ENCODE measurements at regions not wholly inside any gene's neighbourhood (a gene's known extent, or its start where the extent isn't known, plus 50 kb on each side); places are given as distances from the start of the nearest gene placed in this dataset.
"Not testable (repeated sequence)": the region's sequence is repeated elsewhere in the genome, so short reads cannot be mapped to it uniquely, and the experiment has no call there.

DNA sequence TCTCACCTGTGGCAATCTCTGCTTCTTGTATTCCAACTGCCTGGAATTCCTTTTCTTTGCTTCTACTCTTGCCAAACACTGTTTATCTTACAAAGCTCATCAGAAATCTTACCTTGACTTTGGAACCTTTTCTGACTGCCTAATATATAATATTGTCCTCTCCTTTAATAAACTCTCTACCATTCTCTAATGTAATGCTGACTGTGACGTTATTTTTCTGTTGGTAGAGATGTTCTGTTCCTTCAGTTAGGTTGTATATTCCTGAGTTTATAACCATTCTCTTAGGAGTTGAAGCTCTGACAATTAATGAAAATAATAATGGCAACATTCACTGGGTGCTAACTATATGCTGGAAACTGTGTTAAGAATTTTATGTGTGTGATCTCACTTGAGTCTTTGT, 188.8 kb upstream of the ATP10B start:
- TF ChIP-seq POLR2A (IDR thresholded peaks at IDR 0.05; ENCODE audit: low read length) (no peak), GATA1 (IDR thresholded peaks at IDR 0.05; ENCODE audit: low read depth, low read length) (no peak)
- DNase-seq = no peak

DNA sequence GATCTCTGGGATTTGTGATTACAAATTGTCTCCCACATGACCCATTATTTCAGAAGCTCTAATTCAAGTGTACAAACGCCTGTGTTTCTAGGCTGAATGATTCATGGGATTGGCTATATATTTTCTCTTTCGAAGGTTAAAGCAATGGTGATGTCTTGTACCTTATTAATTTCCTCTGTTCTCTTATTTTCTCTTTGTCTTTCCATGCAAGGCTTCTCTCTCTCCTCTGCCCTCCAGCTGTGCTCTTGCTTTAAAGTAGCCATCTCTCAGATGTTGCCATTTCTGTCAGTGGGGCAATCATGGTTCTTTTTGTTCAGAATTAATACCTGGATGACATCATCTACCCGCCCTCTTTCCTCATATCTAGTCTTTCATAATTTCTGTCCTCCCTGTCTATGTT, 184.3 kb upstream of the ATP10B start:
- TF ChIP-seq GATA1 (IDR thresholded peaks at IDR 0.05; ENCODE audit: low read depth, low read length) = no peak
- no peak for TF ChIP-seq POLR2A (IDR thresholded peaks at IDR 0.05; ENCODE audit: low read length)
- no peak for DNase-seq

DNA sequence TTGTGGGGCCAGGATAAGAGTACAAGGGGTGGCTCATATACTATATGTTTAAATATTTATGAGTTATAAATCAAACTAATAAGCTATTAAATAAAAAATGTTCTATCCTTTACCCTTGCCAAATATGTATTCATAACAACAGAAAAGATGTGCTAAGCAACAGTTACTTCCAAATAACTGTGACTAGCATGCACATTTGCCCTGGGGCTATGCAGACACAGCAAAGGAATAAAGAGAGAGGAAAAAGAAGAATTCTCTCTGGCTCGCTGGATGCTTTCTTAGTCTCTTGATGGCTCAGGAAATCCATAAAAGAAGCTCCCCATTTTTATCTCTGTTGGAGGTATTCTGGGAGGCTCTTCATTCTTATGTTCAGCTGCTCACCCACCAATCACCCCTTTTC, 182.4 kb upstream of the ATP10B start:
- DNase-seq = no peak
- no peak for TF ChIP-seq POLR2A (IDR thresholded peaks at IDR 0.05; ENCODE audit: low read length)
- no peak for TF ChIP-seq GATA1 (IDR thresholded peaks at IDR 0.05; ENCODE audit: low read depth, low read length)

GRCh38 chr5:161030229-161030628, 178.2 kb upstream of the ATP10B start:
- DNase-seq = no peak
- no peak for TF ChIP-seq GATA1 (IDR thresholded peaks at IDR 0.05; ENCODE audit: low read depth, low read length)
- TF ChIP-seq POLR2A (IDR thresholded peaks at IDR 0.05; ENCODE audit: low read length) = no peak

- TF ChIP-seq POLR2A (IDR thresholded peaks at IDR 0.05; ENCODE audit: low read length) (no peak), GATA1 (IDR thresholded peaks at IDR 0.05; ENCODE audit: low read depth, low read length) (no peak)
- DNase-seq = no peak
Measured at GRCh38 chr5:161027763-161028162, 175.8 kb upstream of the ATP10B start.

GRCh38 chr5:161023551-161023950, 171.5 kb upstream of the ATP10B start:
- TF ChIP-seq POLR2A (IDR thresholded peaks at IDR 0.05; ENCODE audit: low read length) (no peak), GATA1 (IDR thresholded peaks at IDR 0.05; ENCODE audit: low read depth, low read length) (no peak)
- no peak for DNase-seq

DNA sequence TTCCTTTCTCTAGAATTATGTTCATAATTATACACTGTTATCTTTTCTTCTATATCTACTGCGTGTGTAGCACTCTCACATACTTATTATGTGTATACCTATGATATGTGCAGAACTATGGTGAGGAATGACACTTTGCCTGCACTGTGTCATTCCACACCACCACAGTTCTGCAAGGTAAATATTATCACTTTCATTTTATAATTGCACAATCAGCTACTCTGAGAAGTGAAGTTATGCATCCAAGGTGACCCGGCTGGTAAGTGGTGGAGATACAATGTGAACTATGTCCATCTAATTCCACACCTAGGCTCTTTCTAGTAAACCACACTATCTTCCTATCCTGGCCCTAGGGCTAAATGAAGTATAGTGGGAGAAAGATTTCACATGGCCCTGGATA, 170.1 kb upstream of the ATP10B start:
- TF ChIP-seq POLR2A (IDR thresholded peaks at IDR 0.05; ENCODE audit: low read length) (no peak), GATA1 (IDR thresholded peaks at IDR 0.05; ENCODE audit: low read depth, low read length) (no peak)
- no peak for DNase-seq

GRCh38 chr5:161009817-161010216, 157.8 kb upstream of the ATP10B start:
- TF ChIP-seq GATA1 (IDR thresholded peaks at IDR 0.05; ENCODE audit: low read depth, low read length) (no peak), POLR2A (IDR thresholded peaks at IDR 0.05; ENCODE audit: low read length) (no peak)
- DNase-seq = no peak

- DNase-seq = no peak
- no peak for TF ChIP-seq GATA1 (IDR thresholded peaks at IDR 0.05; ENCODE audit: low read depth, low read length)
- TF ChIP-seq POLR2A (IDR thresholded peaks at IDR 0.05; ENCODE audit: low read length) = no peak
Measured at GRCh38 chr5:161009194-161009593, 157.2 kb upstream of the ATP10B start.

GRCh38 chr5:161007879-161008278, 155.9 kb upstream of the ATP10B start:
- DNase-seq = no peak
- no peak for TF ChIP-seq POLR2A (IDR thresholded peaks at IDR 0.05; ENCODE audit: low read length)
- no peak for TF ChIP-seq GATA1 (IDR thresholded peaks at IDR 0.05; ENCODE audit: low read depth, low read length)

- TF ChIP-seq POLR2A (IDR thresholded peaks at IDR 0.05; ENCODE audit: low read length) = no peak
- no peak for TF ChIP-seq GATA1 (IDR thresholded peaks at IDR 0.05; ENCODE audit: low read depth, low read length)
Measured at GRCh38 chr5:161002571-161003074, 150.6 kb upstream of the ATP10B start.

GRCh38 chr5:161001604-161002003, 149.6 kb upstream of the ATP10B start:
- TF ChIP-seq GATA1 (IDR thresholded peaks at IDR 0.05; ENCODE audit: low read depth, low read length) (no peak), POLR2A (IDR thresholded peaks at IDR 0.05; ENCODE audit: low read length) (no peak)
- no peak for DNase-seq

More at GRCh38 chr5:161002571-161003074, 150.6 kb upstream of the ATP10B start:
- DNase-seq = no peak

DNA sequence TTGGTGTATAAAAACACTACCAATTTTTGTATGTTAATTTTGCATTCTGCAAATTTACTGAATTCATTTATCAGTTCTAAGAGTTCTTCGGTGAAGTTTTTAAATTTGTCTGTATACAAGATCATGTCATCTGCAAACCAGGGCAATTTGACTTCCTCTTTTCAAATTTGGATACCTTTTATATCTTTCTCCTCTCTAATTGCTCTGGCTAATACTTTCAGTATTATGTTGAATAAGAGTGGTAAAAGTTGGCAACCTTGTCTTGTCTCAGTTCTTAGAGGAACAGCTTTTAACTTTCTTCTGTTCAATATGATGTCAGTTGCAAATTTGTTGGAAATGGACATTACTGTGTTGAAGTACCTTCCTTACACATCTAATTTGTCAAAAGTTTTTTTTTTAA, 149.1 kb upstream of the ATP10B start:
- DNase-seq = not testable (repeated sequence)

DNA sequence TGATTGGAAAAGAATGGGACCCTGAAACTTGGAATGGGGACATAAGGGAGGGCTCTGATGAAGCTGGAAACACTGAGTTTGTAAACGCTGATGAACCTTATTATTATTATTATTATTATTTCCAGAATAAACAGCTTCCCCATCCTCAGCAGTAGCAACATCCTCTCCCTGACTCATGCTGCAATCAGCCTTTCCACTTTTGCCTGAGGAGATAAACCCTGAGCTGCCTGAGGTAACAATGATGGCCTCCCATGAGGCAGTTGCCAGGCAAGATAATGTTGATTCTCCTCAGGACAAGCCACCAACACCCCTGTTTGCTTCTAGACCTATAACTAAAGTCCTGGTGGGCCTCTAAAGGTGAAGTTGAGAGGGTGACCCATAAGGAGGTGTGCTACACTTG, 139.2 kb upstream of the ATP10B start:
- TF ChIP-seq GATA1 (IDR thresholded peaks at IDR 0.05; ENCODE audit: low read depth, low read length) (no peak), POLR2A (IDR thresholded peaks at IDR 0.05; ENCODE audit: low read length) (no peak)
- DNase-seq = no peak

DNA sequence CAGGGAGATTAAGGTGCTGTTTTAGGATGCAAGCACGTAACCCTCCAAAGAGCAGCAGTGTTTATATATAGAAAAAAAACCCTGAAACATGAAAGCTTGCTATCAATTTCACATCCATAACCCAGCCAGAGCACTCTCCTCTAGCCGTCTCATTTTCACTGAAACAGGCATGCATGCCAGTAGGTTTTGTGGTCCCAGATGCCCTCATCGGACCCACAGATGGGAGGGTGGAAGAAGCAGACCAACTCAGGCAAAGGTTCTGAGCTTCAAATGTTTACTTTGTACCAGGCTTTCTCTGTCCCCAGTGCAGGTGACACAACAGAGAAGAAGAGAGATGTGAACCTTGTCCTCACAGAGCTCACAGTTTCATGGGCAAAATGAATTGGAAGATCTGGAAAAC, 127.4 kb upstream of the ATP10B start:
- TF ChIP-seq POLR2A (IDR thresholded peaks at IDR 0.05; ENCODE audit: low read length) (no peak), GATA1 (IDR thresholded peaks at IDR 0.05; ENCODE audit: low read depth, low read length) (no peak)
- no peak for DNase-seq

DNA sequence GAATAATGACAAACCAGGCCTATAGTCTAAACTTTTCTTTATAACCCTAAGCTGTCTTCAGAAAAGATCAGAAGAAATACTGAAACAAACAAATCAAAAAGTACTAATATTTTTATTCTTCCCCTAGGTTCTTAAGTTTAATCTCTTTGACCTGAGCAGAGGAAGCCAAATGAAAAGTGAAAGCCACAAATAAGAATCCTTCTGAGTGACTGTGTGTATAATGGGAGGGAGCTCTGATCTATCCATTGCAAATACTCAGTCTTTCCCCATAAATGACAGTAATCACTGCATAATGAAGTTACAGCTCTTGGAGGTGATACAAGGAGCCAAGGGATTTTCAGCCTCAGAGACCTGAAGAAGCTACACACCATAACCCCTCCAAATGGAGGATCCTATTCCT, 126.9 kb upstream of the ATP10B start:
- DNase-seq = no peak
- TF ChIP-seq POLR2A (IDR thresholded peaks at IDR 0.05; ENCODE audit: low read length) (no peak), GATA1 (IDR thresholded peaks at IDR 0.05; ENCODE audit: low read depth, low read length) (no peak)

Data from erythroblast (primary cell).